Thyroid gland (tissue), 4 donors: ENCODE measurements at regions not wholly inside any gene's neighbourhood (a gene's known extent, or its start where the extent isn't known, plus 50 kb on each side); places are given as distances from the start of the nearest gene placed in this dataset.

Experiments used
- CTCF ChIP-seq, 6 experiments: fragments of 200-600 bp in 3 of 6; fragments of 450-650 bp in 3 of 6; sonication (generic) in 3 of 6; IDR thresholded peaks; one replicate each; pipeline ENCODE4 v1.5.1; 2016 to 2019; ENCODE audit warnings: antibody characterized with exemption in 6 of 6, mild to moderate bottlenecking in 2 of 6, inconsistent platforms in 1 of 6, moderate library complexity in 1 of 6
- POLR2A ChIP-seq, 2 donors: fragments of 450-650 bp; IDR thresholded peaks; one replicate each; pipeline ENCODE4 v1.6.1; 2017; ENCODE audit warnings: antibody characterized with exemption in 2 of 2, mild to moderate bottlenecking in 2 of 2, moderate library complexity in 1 of 2

GRCh38 chr1:69172003-69173000, 395.4 kb upstream of the LRRC7 start:
- no peak for TF ChIP-seq POLR2A (IDR thresholded peaks at IDR 0.05)
- TF ChIP-seq CTCF (IDR thresholded peaks at IDR 0.05) = no peak
